Neural progenitor cell (in vitro differentiated cells): ENCODE measurements at regions not wholly inside any gene's neighbourhood (a gene's known extent, or its start where the extent isn't known, plus 50 kb on each side); places are given as distances from the start of the nearest gene placed in this dataset.

ENCODE experiments used
- DNase-seq: peaks from one replicate; pipeline ENCODE4 v3.0.0-alpha.2; 2016; ENCODE audit warnings: low spot score
- H2AFZ ChIP-seq: fragments of 200-600 bp; sonication (generic); replicated peaks from 2 replicates; pipeline ENCODE4 v1.6.1; 2016; ENCODE audit warnings: antibody characterized with exemption
- H3F3A ChIP-seq: fragments of 200-600 bp; sonication (generic); 2 replicates; pipeline ENCODE4 v1.6.1; 2016; ENCODE audit warnings: antibody characterized with exemption, low read depth
- H3K27ac ChIP-seq: fragments of 200-600 bp; sonication (generic); 2 replicates; pipeline ENCODE4 v1.5.1; 2016; ENCODE audit warnings: mild to moderate bottlenecking
- H3K27me3 ChIP-seq: fragments of 200-600 bp; sonication (generic); 2 replicates; pipeline ENCODE4 v1.6.1; 2016; ENCODE audit warnings: mild to moderate bottlenecking, moderate library complexity
- H3K36me3 ChIP-seq: fragments of 200-600 bp; sonication (generic); 2 replicates; pipeline ENCODE4 v1.5.1; 2016
- H3K4me1 ChIP-seq: fragments of 200-600 bp; sonication (generic); 2 replicates; pipeline ENCODE4 v1.6.1; 2016; ENCODE audit warnings: mixed run types
- H3K4me2 ChIP-seq: fragments of 200-600 bp; sonication (generic); 2 replicates; pipeline ENCODE4 v1.6.1; 2016
- H3K4me3 ChIP-seq: fragments of 200-600 bp; sonication (generic); 2 replicates; pipeline ENCODE4 v1.5.1; 2016
- H3K79me2 ChIP-seq: fragments of 200-600 bp; sonication (generic); 2 replicates; pipeline ENCODE4 v1.6.1; 2016; ENCODE audit warnings: low read depth
- H3K9ac ChIP-seq: fragments of 200-600 bp; sonication (generic); 2 replicates; pipeline ENCODE4 v1.6.1; 2016
- H3K9me3 ChIP-seq: fragments of 200-600 bp; sonication (generic); 2 replicates; pipeline ENCODE4 v1.5.1; 2016; ENCODE audit warnings: low read depth
- H4K20me1 ChIP-seq: fragments of 200-600 bp; sonication (generic); 2 replicates; pipeline ENCODE4 v1.6.1; 2016; ENCODE audit warnings: low read depth
- H3K27ac Mint-ChIP-seq: 3 replicates; pipeline ENCODE4 v1.8.0; 2021; ENCODE audit warnings: mixed read lengths
- H3K27me3 Mint-ChIP-seq: 2 replicates; pipeline ENCODE4 v1.8.0; 2022; ENCODE audit warnings: low read depth, mild to moderate bottlenecking, inconsistent platforms, moderate library complexity, mixed read lengths; ENCODE audit not compliant: insufficient read depth
- H3K36me3 Mint-ChIP-seq: 3 replicates; pipeline ENCODE4 v1.8.0; 2021; ENCODE audit warnings: mixed read lengths
- H3K4me1 Mint-ChIP-seq: 3 replicates; pipeline ENCODE4 v1.8.0; 2021; ENCODE audit warnings: mixed read lengths
- H3K4me3 Mint-ChIP-seq: 3 replicates; pipeline ENCODE4 v1.8.0; 2021; ENCODE audit warnings: mild to moderate bottlenecking, moderate library complexity, mixed read lengths
- H3K9me3 Mint-ChIP-seq: 3 replicates; pipeline ENCODE4 v1.8.0; 2020; ENCODE audit warnings: mixed read lengths
- EZH2 ChIP-seq: fragments of 200-600 bp; sonication (generic); IDR thresholded peaks from 2 replicates; pipeline ENCODE4 v1.6.1; 2017; ENCODE audit warnings: antibody characterized with exemption, mild to moderate bottlenecking, moderate library complexity
- EZH2phosphoT487 ChIP-seq: fragments of 200-600 bp; sonication (generic); IDR thresholded peaks from 2 replicates; pipeline ENCODE4 v1.6.1; 2017; ENCODE audit warnings: antibody characterized with exemption
- TF ChIP-seq, protein P1 (sequence below): fragments of 200-600 bp; sonication (generic); IDR thresholded peaks from 2 replicates; pipeline ENCODE4 v1.5.1; 2017; ENCODE audit warnings: antibody characterized with exemption, mild to moderate bottlenecking

DNA sequence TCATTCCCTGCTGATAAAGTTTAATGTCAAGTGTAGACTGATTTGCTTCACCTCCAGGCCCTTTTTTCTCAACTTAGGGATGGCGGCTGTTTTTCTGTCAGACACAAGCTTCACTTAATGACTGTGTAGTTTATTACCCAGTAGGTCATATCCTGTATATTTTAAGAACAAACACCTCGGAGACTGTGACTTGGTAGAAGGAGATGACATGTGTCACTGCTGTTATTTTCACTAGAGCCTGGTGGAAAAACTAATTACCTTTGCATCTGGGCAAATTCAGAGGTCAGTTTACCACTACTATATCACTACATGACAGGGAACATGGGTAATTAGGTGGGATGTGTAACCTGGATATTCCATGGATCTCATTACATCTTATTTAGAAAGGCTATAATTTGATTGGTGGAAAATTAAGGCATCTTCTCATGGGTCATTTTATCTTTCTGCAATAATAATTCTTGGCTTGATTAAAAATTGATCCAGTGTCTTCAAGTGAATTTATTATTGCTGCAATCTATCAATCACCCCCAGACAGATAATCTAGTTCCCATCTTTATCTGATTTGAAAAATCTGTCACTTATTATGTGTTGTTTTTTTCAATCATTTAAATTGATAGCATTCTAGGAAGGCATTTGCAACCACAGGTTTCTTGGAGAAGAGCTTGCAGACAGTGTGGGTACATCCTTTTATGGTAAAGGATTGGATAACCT is 353.8 kb upstream of the SPRED2 start:
- H3K27ac Mint-ChIP-seq, result no peak overlapping the region
- H3K4me1 Mint-ChIP-seq, result peaks cover 5% of the 10 kb centered on the region
- no peak overlapping the region for H3K27ac ChIP-seq
- no peaks in the 10 kb centered on the region for H3K27me3 ChIP-seq
- H3F3A ChIP-seq, result no peaks in the 10 kb centered on the region
- no peak overlapping the region for H2AFZ ChIP-seq
- no peaks in the 10 kb centered on the region for H3K36me3 ChIP-seq
- DNase-seq, result no peak
- no peak overlapping the region for H3K4me3 ChIP-seq
- no peaks in the 10 kb centered on the region for H3K27me3 Mint-ChIP-seq
- H3K9me3 ChIP-seq, result no peaks in the 10 kb centered on the region
- H4K20me1 ChIP-seq, result no peaks in the 10 kb centered on the region
- H3K4me1 ChIP-seq, result peaks cover 7% of the 10 kb centered on the region
- no peak overlapping the region for H3K4me3 Mint-ChIP-seq
- TF ChIP-seq EZH2phosphoT487 (no peak), EZH2 (no peak)
- TF ChIP-seq, protein P1, sequence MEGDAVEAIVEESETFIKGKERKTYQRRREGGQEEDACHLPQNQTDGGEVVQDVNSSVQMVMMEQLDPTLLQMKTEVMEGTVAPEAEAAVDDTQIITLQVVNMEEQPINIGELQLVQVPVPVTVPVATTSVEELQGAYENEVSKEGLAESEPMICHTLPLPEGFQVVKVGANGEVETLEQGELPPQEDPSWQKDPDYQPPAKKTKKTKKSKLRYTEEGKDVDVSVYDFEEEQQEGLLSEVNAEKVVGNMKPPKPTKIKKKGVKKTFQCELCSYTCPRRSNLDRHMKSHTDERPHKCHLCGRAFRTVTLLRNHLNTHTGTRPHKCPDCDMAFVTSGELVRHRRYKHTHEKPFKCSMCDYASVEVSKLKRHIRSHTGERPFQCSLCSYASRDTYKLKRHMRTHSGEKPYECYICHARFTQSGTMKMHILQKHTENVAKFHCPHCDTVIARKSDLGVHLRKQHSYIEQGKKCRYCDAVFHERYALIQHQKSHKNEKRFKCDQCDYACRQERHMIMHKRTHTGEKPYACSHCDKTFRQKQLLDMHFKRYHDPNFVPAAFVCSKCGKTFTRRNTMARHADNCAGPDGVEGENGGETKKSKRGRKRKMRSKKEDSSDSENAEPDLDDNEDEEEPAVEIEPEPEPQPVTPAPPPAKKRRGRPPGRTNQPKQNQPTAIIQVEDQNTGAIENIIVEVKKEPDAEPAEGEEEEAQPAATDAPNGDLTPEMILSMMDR, result no peak
- no peak overlapping the region for H3K4me2 ChIP-seq
- H3K9me3 Mint-ChIP-seq, result no peaks in the 10 kb centered on the region
- H3K9ac ChIP-seq, result no peak overlapping the region
- H3K36me3 Mint-ChIP-seq, result no peaks in the 10 kb centered on the region
- H3K79me2 ChIP-seq, result no peaks in the 10 kb centered on the region

DNA sequence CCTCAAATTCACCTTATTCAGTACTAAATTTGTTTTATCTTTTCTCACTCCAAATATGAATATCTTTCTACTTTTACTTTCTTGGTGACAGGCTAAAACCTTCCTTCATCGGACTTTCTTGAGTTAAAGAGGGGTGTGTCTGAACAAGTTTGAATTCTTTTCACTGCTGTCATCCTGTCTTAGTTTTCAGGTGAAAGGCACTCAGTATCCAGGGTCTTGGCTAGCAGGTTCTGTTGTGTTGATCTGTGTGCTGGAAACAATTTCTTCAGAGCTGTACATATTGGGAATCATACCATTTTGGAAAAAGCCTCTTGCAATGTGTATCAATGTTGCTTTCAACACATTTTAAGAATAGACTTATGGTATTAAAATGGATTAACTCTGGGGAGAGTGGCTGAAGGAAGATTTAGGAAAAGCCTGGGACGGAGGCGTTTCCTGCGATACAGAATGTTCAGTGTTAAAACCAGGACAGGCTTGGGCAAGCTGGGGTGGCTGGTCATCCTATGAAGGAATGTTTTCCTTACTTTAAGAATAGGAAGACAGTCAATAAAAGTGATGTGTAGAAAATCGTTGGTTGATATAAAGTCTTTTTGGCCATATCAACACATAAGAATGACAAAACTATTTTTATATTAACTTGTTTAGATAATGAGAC is 350.7 kb upstream of the SPRED2 start:
- no peak overlapping the region for H3K9ac ChIP-seq
- no peaks in the 10 kb centered on the region for H3K79me2 ChIP-seq
- H3K36me3 ChIP-seq, result no peaks in the 10 kb centered on the region
- H3K4me3 ChIP-seq, result no peak overlapping the region
- Mint-ChIP-seq H3K27ac (no peak overlapping the region), H3K4me1 (no peaks in the 10 kb centered on the region), H3K27me3 (no peaks in the 10 kb centered on the region), H3K9me3 (no peaks in the 10 kb centered on the region), H3K36me3 (no peaks in the 10 kb centered on the region), H3K4me3 (no peak overlapping the region)
- H3K4me2 ChIP-seq, result no peak overlapping the region
- DNase-seq, result no peak
- H3K9me3 ChIP-seq, result no peaks in the 10 kb centered on the region
- H3K4me1 ChIP-seq, result no peaks in the 10 kb centered on the region
- H3K27me3 ChIP-seq, result no peaks in the 10 kb centered on the region
- H4K20me1 ChIP-seq, result no peaks in the 10 kb centered on the region
- H3F3A ChIP-seq, result no peaks in the 10 kb centered on the region
- H2AFZ ChIP-seq, result no peak overlapping the region
- no peak overlapping the region for H3K27ac ChIP-seq
- no peak for TF ChIP-seq EZH2phosphoT487
- TF ChIP-seq EZH2, result no peak

GRCh38 chr2:65782186-65782585 is 349.8 kb upstream of the SPRED2 start:
- no peaks in the 10 kb centered on the region for H3K9me3 ChIP-seq
- Mint-ChIP-seq H3K27me3 (no peaks in the 10 kb centered on the region), H3K9me3 (no peaks in the 10 kb centered on the region), H3K36me3 (no peaks in the 10 kb centered on the region), H3K4me1 (no peaks in the 10 kb centered on the region), H3K27ac (no peak overlapping the region), H3K4me3 (no peak overlapping the region)
- no peak for DNase-seq
- H3K27ac ChIP-seq, result no peak overlapping the region
- H3K27me3 ChIP-seq, result no peaks in the 10 kb centered on the region
- H3F3A ChIP-seq, result no peaks in the 10 kb centered on the region
- H3K4me1 ChIP-seq, result no peaks in the 10 kb centered on the region
- no peak overlapping the region for H3K9ac ChIP-seq
- no peaks in the 10 kb centered on the region for H3K79me2 ChIP-seq
- H3K36me3 ChIP-seq, result no peaks in the 10 kb centered on the region
- H4K20me1 ChIP-seq, result no peaks in the 10 kb centered on the region
- no peak for TF ChIP-seq EZH2phosphoT487
- TF ChIP-seq, protein P1, result no peak
- no peak for TF ChIP-seq EZH2
- no peak overlapping the region for H2AFZ ChIP-seq
- H3K4me3 ChIP-seq, result no peak overlapping the region
- H3K4me2 ChIP-seq, result no peak overlapping the region

DNA sequence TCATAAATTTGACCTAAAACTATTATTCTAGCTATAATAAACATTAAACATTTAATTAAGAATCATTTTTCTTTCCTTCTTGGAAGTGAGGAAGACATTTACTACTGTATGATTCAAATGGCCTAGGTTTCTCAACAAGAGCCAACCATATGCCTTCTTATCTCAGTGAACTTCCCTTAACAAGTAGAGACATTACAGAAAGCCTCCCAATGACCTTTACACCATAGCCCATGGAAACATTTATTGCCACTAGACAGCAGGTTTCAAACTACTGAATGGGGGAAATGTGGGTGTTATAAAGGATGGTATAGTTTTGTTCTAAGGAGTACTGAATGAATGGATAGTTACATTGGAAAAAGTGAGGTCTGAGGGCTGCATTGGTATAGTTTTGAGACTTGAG is 349.4 kb upstream of the SPRED2 start:
- Histone ChIP-seq H4K20me1 (no peaks in the 10 kb centered on the region), H3K4me3 (no peak overlapping the region), H3K4me2 (no peak overlapping the region), H3K79me2 (no peaks in the 10 kb centered on the region), H3K36me3 (no peaks in the 10 kb centered on the region), H3K9ac (no peak overlapping the region), H3F3A (no peaks in the 10 kb centered on the region), H3K9me3 (no peaks in the 10 kb centered on the region), H2AFZ (no peak overlapping the region), H3K4me1 (no peaks in the 10 kb centered on the region), H3K27ac (no peak overlapping the region), H3K27me3 (no peaks in the 10 kb centered on the region)
- H3K9me3 Mint-ChIP-seq, result no peaks in the 10 kb centered on the region
- H3K27me3 Mint-ChIP-seq, result no peaks in the 10 kb centered on the region
- H3K4me1 Mint-ChIP-seq, result no peaks in the 10 kb centered on the region
- TF ChIP-seq, protein P1, result no peak
- no peak for TF ChIP-seq EZH2phosphoT487
- no peak for TF ChIP-seq EZH2
- H3K4me3 Mint-ChIP-seq, result no peak overlapping the region
- H3K36me3 Mint-ChIP-seq, result no peaks in the 10 kb centered on the region
- H3K27ac Mint-ChIP-seq, result no peak overlapping the region
- DNase-seq, result no peak
